ENCODE measurements at regions not wholly inside any gene's neighbourhood (a gene's known extent, or its start where the extent isn't known, plus 50 kb on each side); places are given as distances from the start of the nearest gene placed in this dataset.

- Histone ChIP-seq H3K36me3 (ENCODE audit: insufficient read depth, low read length) (no peaks in the 10 kb centered on the region), H3K9me3 (ENCODE audit: control insufficient read depth in 1 of 2, insufficient read depth in 1 of 2, low read length in 2 of 2) (no peaks in the 10 kb centered on the region), H3K27me3 (ENCODE audit: control insufficient read depth in 1 of 2, insufficient read depth in 2 of 2, low read length in 2 of 2) (no peaks in the 10 kb centered on the region), H3K27ac (ENCODE audit: low read depth in 1 of 2, low read length in 2 of 2) (no peak overlapping the region), H3K4me3 (ENCODE audit: low read length) (no peak overlapping the region), H3K4me1 (ENCODE audit: insufficient read depth, low read length) (no peaks in the 10 kb centered on the region)
- Mint-ChIP-seq H3K27me3 (no peaks in the 10 kb centered on the region), H3K4me1 (ENCODE audit: low read depth) (no peaks in the 10 kb centered on the region), H3K4me3 (no peak overlapping the region), H3K36me3 (ENCODE audit: low read depth) (no peaks in the 10 kb centered on the region), H3K9me3 (no peaks in the 10 kb centered on the region), H3K27ac (no peak overlapping the region)
- POLR2A ChIA-PET: no interaction called here
- ATAC-seq (ENCODE audit: poor library complexity) (no peak), DNase-seq (no peak)
- no peak for TF ChIP-seq CTCF (IDR thresholded peaks at IDR 0.05)
- CTCF ChIA-PET: no interaction called here
- intact Hi-C loops (cut with DNase I, micrococcal nuclease): no loop called here
Measured at GRCh38 chr13:76035711-76036110, 399.6 kb downstream of the LMO7 start.

- Histone ChIP-seq H3K27me3 (ENCODE audit: control insufficient read depth in 1 of 2, insufficient read depth in 2 of 2, low read length in 2 of 2) (peaks cover 0 to 5% of the 10 kb centered on the region in 2 experiments), H3K4me3 (ENCODE audit: low read length) (no peak overlapping the region), H3K9me3 (ENCODE audit: control insufficient read depth in 1 of 2, insufficient read depth in 1 of 2, low read length in 2 of 2) (no peaks in the 10 kb centered on the region), H3K4me1 (ENCODE audit: insufficient read depth, low read length) (no peaks in the 10 kb centered on the region), H3K36me3 (ENCODE audit: insufficient read depth, low read length) (no peaks in the 10 kb centered on the region), H3K27ac (ENCODE audit: low read depth in 1 of 2, low read length in 2 of 2) (no peak overlapping the region)
- no peak overlapping the region for H3K4me3 Mint-ChIP-seq
- no peak overlapping the region for H3K27ac Mint-ChIP-seq
- intact Hi-C loops (cut with DNase I, micrococcal nuclease): no loop called here
- ATAC-seq (ENCODE audit: poor library complexity) (no peak), DNase-seq (no peak)
- H3K27me3 Mint-ChIP-seq: peaks cover 7% of the 10 kb centered on the region
- ChIA-PET POLR2A (no interaction called here), CTCF (interaction anchor here (1.2 kb wide), 1 partner anchor 20 kb away, joined by 4 read pairs; no protein-coding TSS in a partner anchor)
- no peaks in the 10 kb centered on the region for H3K9me3 Mint-ChIP-seq
- no peak for TF ChIP-seq CTCF (IDR thresholded peaks at IDR 0.05)
- no peaks in the 10 kb centered on the region for H3K36me3 Mint-ChIP-seq (ENCODE audit: low read depth)
- no peaks in the 10 kb centered on the region for H3K4me1 Mint-ChIP-seq (ENCODE audit: low read depth)
Measured at GRCh38 chr13:76029706-76030105, 393.6 kb downstream of the LMO7 start.

GRCh38 chr13:76029088-76029487, 393.0 kb downstream of the LMO7 start:
- Mint-ChIP-seq H3K4me3 (no peak overlapping the region), H3K36me3 (ENCODE audit: low read depth) (no peaks in the 10 kb centered on the region), H3K27ac (no peak overlapping the region), H3K4me1 (ENCODE audit: low read depth) (no peaks in the 10 kb centered on the region), H3K27me3 (peaks cover 7% of the 10 kb centered on the region), H3K9me3 (no peaks in the 10 kb centered on the region)
- Histone ChIP-seq H3K27me3 (ENCODE audit: control insufficient read depth in 1 of 2, insufficient read depth in 2 of 2, low read length in 2 of 2) (peaks cover 0 to 5% of the 10 kb centered on the region in 2 experiments), H3K4me1 (ENCODE audit: insufficient read depth, low read length) (no peaks in the 10 kb centered on the region), H3K36me3 (ENCODE audit: insufficient read depth, low read length) (no peaks in the 10 kb centered on the region), H3K4me3 (ENCODE audit: low read length) (no peak overlapping the region), H3K9me3 (ENCODE audit: control insufficient read depth in 1 of 2, insufficient read depth in 1 of 2, low read length in 2 of 2) (no peaks in the 10 kb centered on the region), H3K27ac (ENCODE audit: low read depth in 1 of 2, low read length in 2 of 2) (no peak overlapping the region)
- DNase-seq: no peak
- ATAC-seq (ENCODE audit: poor library complexity): no peak
- POLR2A ChIA-PET: no interaction called here
- CTCF ChIA-PET: no interaction called here
- intact Hi-C loops (cut with DNase I, micrococcal nuclease): no loop called here
- no peak for TF ChIP-seq CTCF (IDR thresholded peaks at IDR 0.05)
